Brain pericyte (primary cell): ENCODE measurements at regions not wholly inside any gene's neighbourhood (a gene's known extent, or its start where the extent isn't known, plus 50 kb on each side); places are given as distances from the start of the nearest gene placed in this dataset.

Experiments used
- DNase-seq: peaks from one replicate; pipeline ENCODE4 v3.0.0-alpha.2; 2012; ENCODE audit warnings: low read depth, low spot score

DNA sequence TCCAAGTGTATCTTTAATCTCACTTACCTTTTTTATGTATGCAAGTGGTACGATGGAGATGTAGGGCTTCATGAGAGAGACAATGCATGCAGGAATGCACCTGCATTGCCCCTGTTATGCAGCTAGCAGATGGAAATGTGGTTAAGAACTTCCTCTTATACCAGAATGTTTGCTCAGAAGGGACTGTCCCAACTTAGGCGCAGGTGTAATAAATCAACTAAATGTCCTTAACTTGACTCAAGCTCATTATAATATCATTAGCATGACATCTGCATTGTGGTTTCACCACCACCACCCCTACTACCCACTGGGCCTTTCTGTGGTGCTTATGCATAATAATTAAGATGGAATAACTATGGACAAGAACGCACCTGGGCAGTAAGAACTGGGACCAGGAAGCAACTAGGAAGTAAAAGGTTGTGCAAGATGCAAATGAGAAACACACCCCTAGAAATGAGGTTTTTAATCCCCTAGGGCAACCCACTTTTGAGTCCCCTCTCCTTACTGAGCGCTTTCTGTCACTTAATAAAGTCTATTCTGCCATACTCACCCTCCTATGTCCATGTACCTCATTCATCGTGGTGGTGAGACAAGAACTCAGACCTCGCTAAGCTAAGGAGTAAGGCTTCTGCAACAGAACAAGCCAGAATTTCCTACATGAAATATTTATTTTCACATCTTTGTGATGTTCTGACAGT is 1103.3 kb upstream of the B3GALT2 start:
- DNase-seq, result no peak

DNA sequence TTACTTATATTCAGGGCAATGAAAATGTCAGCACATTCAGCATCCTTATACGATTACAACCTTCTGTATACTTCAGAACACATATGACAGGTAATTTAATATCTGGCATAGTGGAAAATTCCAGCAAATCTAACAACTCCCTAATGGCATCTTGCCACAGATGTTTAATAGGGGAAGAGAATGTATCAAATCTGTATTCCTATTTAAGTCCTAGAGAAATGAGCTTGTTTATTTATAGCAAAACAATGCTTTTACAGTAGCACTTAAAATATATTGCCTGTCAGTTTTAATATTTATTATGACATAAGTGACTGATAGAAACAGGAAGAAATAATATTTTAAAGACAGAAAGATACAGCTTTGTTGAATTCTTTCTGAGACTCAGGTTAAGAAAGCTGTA is 1101.8 kb upstream of the B3GALT2 start:
- no peak for DNase-seq

DNA sequence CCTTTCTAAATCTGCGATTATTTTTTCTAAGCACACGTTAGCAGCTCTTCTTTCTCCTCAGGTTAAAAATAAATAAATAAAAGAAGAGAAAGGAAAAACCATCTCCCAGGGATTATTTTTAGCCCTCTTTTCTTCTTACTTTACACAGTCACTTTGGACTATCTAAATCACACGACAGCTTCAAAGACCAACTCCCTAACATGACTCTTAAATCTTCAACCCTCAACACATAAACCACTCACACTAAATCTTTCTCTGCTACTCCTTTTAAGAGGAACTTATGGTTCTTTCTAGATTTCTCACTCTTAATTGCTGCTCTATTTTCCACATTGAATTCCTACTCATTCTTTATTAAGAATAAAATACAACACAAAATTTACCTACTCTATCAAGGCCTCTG is 1095.0 kb upstream of the B3GALT2 start:
- DNase-seq, result no peak

DNA sequence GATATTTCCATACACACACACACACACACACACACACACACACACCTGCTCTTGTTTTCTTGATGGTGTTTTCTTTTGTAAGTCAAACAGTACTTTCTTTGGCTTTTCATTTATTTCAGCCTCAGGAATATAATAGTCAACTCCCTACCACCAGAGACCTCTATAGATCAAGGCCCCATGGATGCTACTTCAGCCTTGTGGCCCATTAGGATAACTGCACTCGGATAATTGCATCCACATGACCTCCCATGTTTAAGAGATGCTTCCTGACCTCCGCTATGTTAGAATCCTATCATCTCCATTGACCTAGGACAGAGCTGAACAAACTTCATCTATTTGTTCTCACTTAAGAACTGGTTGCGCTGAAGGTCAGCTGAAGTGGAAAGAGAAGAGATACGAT is 1094.0 kb upstream of the B3GALT2 start:
- no peak for DNase-seq

DNA sequence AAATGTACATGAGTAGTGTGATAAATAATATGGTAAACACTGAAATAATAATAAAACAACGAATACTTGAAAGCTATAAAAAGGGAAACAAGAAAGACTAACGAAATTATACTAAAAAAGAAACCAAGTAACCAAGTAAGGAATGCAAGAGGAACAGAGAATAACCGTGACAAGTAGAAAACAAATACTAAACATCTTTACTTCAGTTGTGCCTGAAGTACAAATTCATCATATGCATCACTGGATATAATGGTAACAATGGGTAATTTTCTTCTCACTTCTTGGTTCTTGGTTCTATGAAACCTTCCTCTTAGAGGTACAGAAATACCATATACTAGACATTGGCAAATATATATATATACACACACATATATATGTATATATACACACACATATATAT is 1093.6 kb upstream of the B3GALT2 start:
- DNase-seq, result no peak

DNA sequence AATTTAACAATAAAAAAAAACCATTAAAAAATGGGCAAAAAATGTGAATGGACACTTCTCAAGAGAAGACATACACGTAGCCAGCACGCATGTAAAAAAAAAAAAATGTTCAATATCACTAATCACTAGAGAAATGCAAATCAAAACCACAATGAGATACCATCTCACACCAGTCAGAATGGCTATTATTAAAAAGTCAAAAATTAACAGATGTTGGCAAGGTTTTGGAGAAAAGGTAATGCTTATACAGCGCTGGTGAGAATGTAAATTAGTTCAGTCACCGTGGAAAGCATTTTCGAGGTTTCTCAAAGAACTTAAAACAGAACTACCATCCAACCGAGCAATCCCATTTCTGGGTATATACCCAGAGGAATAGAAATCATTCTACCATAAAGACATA is 1091.5 kb upstream of the B3GALT2 start:
- DNase-seq, result no peak

DNA sequence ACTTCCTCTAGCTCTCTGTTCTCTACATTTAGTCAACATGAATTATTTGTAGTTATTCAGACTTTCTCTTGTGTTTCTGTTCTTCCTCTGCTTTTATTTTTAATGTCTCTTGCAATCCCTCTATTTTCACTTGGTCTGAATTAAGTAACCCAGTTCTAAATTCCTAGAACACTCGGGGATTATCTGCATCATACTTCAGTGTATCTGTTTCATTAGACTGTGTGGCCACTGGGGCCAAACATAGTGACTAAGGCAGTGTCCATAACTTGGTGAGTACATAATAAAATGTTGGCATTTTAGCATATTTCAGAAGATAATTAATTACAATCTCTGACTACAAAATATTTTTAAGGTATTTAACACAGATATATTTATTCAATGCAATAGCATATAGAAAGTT is 1087.2 kb upstream of the B3GALT2 start:
- no peak for DNase-seq

DNA sequence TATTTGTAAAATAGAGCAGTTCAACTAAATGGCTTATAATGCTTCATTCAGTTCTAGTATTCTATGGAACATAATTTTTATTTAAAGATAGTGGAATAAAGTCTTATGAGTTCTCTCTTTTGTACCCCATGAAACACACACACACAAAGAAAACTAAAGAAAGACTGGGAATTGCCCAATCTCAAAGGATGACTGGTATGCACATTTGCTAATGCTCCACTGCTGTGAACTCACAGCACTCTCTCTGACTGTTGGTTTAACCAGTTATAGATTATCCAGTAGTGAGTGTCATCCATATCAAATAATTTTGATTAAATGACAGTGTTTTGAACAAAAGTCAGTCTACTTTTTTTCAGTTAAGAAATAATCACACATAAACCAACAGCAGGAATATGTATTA is 1082.4 kb upstream of the B3GALT2 start:
- no peak for DNase-seq

DNA sequence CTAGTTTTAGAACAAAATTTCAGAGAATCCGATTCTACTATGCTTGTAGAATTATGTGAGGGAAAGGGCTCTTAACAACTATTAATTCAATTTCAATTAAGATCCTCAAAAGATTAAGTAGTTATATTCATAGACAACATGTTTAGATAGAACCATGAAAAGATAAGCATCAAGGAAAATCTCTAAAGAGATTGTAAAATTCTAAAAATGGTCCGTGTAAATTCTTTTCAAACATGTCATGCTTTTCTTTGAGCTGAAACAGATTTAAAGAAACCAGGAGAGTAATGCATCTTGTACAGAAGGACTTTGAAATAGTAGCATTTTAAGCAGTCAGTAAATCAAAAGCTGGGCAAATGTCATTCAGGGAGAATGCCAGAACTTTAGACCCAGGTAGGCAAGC is 1080.6 kb upstream of the B3GALT2 start:
- DNase-seq, result no peak

DNA sequence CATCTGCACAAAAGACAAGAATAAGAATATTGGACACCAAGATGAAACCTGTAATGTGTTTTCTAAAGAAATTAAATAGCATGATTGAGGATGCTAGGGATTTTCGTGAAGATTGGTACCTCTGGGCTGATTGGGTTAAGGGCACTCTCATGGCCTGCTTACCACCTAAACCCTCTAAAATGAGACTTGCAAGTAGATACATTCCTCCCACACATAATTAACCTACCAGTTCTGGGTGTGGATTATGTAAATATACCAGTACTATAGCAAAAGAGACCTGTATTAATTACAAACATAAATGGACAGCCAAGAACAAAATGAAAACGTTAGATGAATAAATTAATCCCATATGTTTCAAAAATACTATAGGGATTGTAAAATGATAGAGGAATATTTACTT is 1069.6 kb upstream of the B3GALT2 start:
- no peak for DNase-seq

DNA sequence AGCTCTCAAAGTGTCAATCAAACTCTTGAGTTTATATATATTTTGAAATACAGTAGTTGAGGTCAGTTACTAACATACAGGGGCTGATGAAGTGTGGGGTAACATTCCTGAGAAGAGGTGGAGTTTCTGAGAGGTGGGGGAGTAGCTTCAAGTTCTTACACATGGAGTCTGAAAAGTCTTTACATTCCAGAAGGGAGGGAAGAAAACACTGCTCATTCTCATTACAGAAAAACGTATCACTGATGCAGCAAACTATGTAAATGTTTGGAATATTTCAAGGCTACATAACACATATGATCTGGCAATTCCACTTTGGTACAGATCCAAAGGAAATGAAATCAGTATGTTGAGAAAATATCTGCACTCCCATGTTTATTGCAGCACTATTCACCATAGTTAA is 1065.8 kb upstream of the B3GALT2 start:
- DNase-seq, result no peak

DNA sequence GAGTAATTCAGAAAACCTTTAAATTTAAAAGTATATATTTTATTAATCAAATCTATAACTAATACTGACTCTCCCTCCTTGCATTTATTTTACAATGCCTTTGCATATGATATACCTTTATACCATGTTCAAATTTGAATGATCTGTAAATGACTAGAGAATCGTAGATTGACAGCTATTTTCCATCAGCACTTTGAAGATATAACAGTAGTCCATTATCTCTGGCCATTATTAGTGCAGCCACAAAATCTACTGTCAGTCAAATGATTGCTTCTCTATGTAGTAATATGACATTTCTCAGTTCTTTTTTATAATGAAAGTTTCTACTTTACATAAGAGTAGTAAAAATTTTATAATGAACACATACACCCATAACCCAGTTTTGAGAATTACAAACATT is 1054.8 kb upstream of the B3GALT2 start:
- no peak for DNase-seq

DNA sequence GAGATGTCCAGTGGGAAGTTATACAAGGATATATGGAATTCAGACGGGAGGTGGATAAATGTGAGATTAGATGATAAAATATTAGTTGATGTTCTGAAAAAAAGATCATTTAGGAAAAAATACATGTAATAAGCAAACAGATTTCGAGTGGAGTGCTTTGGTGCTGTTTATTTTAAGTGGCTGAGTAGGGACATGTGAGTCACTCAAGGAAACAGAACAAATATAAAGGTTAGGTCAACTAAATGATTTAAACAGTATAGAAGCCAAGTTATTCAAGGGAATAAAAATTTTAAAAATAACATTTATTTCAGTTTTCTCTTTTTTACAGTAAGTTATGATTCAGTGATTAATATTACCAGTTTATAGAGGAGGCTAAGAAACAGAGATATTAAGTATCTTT is 1046.7 kb upstream of the B3GALT2 start:
- no peak for DNase-seq

DNA sequence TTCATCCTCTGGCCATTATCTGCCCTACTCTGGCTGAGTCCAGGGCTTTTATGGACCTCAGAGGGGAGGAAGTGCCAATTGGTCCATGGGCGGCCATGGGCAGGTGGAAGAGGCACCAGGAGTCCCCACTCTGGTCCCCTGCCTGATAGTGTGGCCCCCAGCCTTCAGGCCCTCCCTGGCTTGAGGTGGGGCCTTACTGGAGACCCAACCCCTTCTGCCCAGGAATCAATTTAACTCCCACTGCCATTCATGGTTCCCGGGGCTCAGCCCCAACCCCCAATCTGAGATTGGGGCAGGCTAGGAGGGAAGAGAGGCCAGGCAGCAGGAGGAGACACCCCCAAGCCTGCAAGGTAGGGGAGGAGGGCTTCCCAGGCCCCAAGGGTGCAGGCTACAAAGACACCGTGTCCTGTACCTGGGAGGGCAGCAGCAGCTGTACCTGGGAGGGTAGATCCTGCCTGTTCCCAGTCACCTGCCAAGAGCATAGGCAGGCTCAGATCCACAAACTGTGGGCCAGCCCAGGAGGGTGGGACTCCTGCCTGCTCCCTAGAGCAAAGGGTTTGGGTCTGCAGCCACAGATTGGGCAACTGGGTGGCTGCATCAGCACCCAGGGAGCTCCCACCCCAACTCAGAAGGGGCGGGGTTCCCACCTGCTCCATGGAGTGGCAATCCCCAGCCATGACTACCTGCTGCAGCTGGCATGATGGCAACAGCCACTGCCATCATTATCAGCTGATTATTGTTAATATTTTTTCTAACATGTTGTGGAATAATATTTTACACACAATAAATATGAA is 1044.1 kb upstream of the B3GALT2 start:
- no peak for DNase-seq

DNA sequence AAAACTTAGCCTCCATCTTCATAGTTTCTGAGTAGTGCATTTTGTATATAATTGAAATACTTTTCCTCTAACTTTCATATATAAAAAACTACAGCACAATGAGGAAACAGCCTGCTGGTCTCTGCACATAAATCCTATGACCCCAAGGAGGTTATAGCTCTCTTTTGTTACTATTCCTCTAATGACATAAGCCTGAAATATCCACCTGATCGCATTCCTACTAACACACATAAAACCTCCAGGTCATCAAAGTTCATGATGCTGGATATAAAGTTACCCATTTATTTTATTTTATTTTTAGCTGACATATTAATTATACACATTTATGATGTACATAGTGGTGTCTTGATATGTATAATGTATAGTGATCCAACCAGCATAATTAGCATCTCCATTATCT is 1042.0 kb upstream of the B3GALT2 start:
- DNase-seq, result no peak

DNA sequence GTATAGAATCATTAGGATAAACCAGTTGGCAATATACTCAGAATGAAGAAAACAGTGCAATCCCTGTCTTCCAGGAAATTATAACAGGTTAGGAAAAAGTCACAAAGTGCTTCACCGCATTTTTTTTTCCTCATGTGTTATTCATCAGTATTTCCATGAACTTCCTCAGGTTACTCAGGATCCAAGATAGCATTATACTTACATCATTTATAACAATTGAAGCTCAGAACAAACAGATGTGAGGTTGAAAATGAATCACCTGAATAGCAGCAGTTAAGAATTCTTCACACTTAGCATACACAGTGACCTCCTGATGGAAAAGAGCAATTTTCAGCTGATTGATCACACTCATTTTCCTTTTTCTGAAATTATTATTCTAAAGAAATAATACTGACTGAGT is 1040.7 kb upstream of the B3GALT2 start:
- DNase-seq, result no peak

DNA sequence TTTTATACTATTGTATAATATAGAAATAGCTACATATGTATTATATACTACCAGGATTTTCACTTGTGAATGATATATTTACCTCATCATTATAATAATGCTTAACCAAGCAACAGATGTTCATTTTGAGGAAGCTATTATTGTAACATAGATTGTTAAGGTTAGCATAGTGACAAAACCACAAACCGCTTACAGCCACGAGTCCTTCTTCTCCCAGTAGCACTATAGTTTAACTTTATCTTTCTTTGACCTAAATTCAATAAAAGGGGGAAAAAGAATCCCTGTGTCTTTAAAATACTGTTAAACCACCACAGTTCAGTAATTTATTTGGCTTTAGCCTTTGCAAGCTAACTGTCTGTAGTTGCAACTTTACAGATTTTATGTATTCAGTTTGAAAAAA is 1039.4 kb upstream of the B3GALT2 start:
- DNase-seq, result no peak

DNA sequence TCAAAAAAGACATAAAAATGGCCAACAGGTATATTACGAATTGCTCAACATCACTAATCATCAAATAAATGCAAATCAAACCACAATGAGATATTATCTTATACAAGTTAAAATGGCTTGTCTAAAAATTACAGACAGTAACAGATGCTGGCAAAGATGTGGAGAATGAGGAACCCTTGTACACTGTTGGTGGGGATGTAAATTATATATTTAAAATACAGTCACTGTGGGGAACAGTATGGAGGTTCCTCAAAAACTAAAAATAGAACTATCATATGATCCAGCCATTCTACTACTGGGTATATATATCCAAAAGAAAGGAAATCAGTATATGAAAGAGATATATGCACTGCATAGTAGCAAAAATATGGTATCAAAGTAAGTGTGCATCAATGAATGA is 1037.2 kb upstream of the B3GALT2 start:
- no peak for DNase-seq

DNA sequence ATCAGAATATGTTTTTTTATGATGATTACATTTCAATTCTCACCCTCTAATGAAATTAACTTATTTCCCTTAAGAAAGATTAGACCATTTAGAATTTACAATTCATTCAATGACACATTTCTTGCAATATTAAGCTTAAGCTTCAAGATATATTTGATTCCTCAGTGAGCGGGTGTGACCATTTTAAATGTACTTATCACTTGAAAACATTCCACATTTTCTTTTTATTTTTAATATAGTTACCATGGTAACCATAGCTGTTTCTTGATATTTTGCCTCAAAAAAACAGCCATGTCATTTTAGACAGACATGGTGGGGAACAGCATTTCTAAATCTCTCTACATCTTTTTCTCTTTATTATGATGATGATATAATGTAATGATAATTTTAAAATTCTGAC is 1029.0 kb upstream of the B3GALT2 start:
- no peak for DNase-seq

DNA sequence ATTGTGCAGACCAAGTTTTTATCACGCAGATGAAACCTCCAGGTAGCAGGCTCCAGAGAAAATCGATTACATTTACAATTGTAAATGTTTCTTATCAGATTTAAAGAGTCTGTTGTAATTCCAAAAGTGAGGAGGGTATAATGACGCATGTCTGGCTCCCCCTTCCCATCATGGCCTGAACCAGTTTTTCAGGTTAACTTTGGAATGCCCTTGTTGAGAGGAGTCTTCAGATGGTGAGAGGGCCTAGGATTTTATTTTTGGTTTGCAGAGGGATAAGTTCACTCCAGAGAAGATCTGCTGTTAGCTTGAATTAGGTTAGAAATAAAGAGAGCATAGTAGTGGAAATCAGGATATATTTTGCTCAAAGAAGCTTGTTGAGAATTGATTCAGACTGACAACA is 1028.3 kb upstream of the B3GALT2 start:
- no peak for DNase-seq

DNA sequence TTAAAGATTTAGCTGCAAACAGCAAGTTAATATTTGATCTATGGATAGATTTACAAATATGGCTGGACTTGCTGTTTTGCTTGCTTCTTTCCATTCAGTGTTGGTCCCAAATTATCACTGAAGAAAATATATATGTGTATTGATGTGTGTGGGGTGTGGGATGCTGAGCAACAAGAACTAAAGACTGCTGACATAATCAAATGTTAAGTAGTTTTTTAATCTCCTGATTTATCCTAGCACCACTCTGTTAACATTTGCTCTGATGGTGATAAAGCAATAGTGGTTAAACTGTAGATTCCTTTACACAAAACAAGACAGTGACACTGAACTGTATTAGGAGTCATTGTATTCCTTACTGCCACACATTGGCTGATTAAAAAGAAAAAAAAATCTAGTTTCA is 1023.5 kb upstream of the B3GALT2 start:
- DNase-seq, result no peak

DNA sequence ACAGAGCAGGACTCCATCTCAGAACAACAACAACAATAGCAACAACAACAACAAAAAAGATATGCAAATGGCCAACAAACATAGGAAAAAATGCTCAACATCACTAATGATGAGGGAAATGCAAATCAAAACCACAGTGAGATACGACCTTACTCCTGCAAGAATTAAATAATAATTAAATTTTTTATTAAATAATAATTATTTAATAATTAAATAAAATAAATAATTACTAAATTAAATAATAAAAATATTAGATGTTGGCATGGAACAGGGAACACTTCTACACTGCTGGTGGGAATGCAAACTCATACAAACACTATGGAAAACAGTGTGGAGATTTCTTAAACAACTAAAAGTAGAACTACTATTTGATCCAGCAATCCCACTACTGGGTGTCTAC is 1022.3 kb upstream of the B3GALT2 start:
- no peak for DNase-seq

DNA sequence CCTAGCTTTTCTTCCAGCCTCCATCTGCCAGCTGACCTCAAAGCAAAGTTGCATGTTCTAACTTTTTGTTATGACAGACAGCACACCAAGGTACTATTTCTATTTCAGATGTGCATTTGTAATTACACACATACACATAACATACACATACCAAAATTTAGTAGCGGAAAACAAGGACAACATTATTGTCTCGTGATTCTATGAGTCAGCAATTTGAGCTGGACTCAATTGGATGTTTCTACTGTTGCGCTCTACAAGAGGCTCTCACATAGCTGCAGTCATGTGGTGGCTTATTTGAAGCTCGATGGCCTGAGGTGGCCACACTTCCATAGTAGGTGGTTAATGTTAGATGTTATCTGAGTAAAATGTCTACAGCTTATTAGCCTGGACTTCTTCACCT is 1010.1 kb upstream of the B3GALT2 start:
- no peak for DNase-seq

DNA sequence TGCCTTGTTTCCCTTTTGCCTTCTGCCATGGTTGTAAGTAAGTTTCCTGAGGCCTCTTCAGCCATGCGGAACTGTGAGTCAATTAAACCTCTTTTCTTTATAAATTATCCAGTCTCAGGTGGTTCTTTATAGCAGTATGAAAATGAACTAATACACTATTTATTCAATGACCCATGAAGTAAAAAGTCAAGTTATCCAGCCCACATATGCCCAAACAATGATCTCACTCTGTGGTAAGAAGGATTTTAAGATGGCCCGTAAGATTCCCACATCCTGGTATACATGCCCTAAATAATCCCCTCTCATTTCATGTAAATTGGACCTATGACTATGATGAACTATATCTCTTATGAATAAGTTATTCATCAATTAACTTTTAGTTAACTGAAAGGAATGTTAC is 1008.3 kb upstream of the B3GALT2 start:
- DNase-seq, result no peak
